ENCODE measurements at regions not wholly inside any gene's neighbourhood (a gene's known extent, or its start where the extent isn't known, plus 50 kb on each side); places are given as distances from the start of the nearest gene placed in this dataset.

DNA sequence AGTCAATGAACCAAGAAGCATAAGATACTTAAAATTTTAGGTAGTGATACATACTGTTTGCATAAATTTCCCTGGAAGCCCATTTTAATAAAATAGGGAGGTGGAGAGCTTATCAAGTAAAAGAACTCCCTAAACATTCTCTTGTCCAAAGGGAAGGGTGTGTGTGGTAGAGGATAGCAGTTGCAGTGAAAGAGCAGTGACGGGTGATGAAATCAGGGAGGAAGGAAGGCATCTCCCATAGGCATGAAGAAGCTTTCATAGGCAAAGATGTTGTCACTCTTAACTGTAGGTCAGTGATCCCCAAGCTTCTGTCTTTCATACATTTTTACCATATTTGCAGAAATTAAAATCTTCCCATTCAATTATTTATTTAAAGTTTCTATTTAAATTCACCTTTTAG is 60.0 kb upstream of the ZNF831 start:
- TF ChIP-seq, protein P1, sequence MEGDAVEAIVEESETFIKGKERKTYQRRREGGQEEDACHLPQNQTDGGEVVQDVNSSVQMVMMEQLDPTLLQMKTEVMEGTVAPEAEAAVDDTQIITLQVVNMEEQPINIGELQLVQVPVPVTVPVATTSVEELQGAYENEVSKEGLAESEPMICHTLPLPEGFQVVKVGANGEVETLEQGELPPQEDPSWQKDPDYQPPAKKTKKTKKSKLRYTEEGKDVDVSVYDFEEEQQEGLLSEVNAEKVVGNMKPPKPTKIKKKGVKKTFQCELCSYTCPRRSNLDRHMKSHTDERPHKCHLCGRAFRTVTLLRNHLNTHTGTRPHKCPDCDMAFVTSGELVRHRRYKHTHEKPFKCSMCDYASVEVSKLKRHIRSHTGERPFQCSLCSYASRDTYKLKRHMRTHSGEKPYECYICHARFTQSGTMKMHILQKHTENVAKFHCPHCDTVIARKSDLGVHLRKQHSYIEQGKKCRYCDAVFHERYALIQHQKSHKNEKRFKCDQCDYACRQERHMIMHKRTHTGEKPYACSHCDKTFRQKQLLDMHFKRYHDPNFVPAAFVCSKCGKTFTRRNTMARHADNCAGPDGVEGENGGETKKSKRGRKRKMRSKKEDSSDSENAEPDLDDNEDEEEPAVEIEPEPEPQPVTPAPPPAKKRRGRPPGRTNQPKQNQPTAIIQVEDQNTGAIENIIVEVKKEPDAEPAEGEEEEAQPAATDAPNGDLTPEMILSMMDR (conservative IDR thresholded peaks at IDR 0.05; ENCODE audit: low read depth, low read length) = no peak
- TF ChIP-seq EZH2phosphoT487 (IDR thresholded peaks at IDR 0.05; ENCODE audit: borderline replicate concordance, low read length) = no peak
- no peak for TF ChIP-seq EZH2 (IDR thresholded peaks at IDR 0.05; ENCODE audit: low read length, unreplicated experiment)
